Endothelial cell of umbilical vein (primary cell): ENCODE measurements at regions not wholly inside any gene's neighbourhood (a gene's known extent, or its start where the extent isn't known, plus 50 kb on each side); places are given as distances from the start of the nearest gene placed in this dataset.

Source experiments
- BruUV-seq: library from RNA; stranded (reverse); fragments of 400-500 nt; replicated peaks from 2 replicates; lab custom pipeline; 2021; lab: Mats Ljungman, UMichigan
- CTCF ChIA-PET: fragments of 300-600, 350-600 bp; sonication (Branson Sonifier 250); formaldehyde crosslinking; loops from one replicate; lab custom pipeline; 2021; ENCODE audit warnings: antibody characterized with exemption, inconsistent platforms; lab: Charles Lee
- POLR2A ChIA-PET: fragments of 300-600, 350-600 bp; sonication (Branson Sonifier 250); formaldehyde crosslinking; loops from one replicate; lab custom pipeline; 2021; ENCODE audit warnings: antibody characterized with exemption, inconsistent platforms; lab: Charles Lee
- DNase-seq: peaks from one replicate; pipeline ENCODE4 v3.0.0-alpha.2; 2011; ENCODE audit warnings: low read depth, low spot score
- FAIRE-seq: peaks from 2 replicates; lab custom pipeline; 2011; peaks lifted over from hg19 to GRCh38; lab: Jason Lieb, UNC
- H2AFZ ChIP-seq: 2 replicates; pipeline ENCODE4 v1.6.0; 2012; ENCODE audit warnings: low read depth, low read length, control low read depth, inconsistent platforms
- H3K27ac ChIP-seq: 2 replicates; pipeline ENCODE4 v1.5.1; 2011; ENCODE audit warnings: low read depth, mild to moderate bottlenecking, control low read depth, low read length, moderate library complexity; ENCODE audit not compliant: insufficient read depth
- H3K27me3 ChIP-seq, 2 experiments: 2 replicates each; pipeline versions ENCODE4 v1.6.0 to v1.6.1; 2011; ENCODE audit warnings: low read length in 2 of 2, mixed read lengths in 1 of 2; ENCODE audit not compliant: control insufficient read depth in 2 of 2, insufficient read depth in 2 of 2
- H3K36me3 ChIP-seq, 2 experiments: 2 replicates in 1 of 2; 3 replicates in 1 of 2; pipeline ENCODE4 v1.5.1; 2011; ENCODE audit warnings: low read length in 2 of 2, mild to moderate bottlenecking in 1 of 2, moderate library complexity in 1 of 2; ENCODE audit not compliant: control insufficient read depth in 2 of 2, insufficient read depth in 2 of 2; ENCODE audit errors: extremely low read depth in 1 of 2
- H3K4me1 ChIP-seq: 3 replicates; pipeline ENCODE4 v1.5.1; 2011; ENCODE audit warnings: mild to moderate bottlenecking, low read length; ENCODE audit not compliant: control insufficient read depth, insufficient read depth; ENCODE audit errors: extremely low read depth
- H3K4me2 ChIP-seq: 2 replicates; pipeline ENCODE4 v1.6.1; 2011; ENCODE audit warnings: low read length, control low read depth, mixed read lengths; ENCODE audit not compliant: insufficient read depth
- H3K4me3 ChIP-seq, 3 experiments: fragments of 200-600 bp in 1 of 3; sonication (generic), shearing (Covaris generic) in 1 of 3; replicated peaks in 1 of 3; 2 replicates each; pipeline ENCODE4 v1.5.1; 2011 to 2016; ENCODE audit warnings: control low read depth in 3 of 3, low read length in 3 of 3, mild to moderate bottlenecking in 2 of 3, inconsistent platforms in 1 of 3, low read depth in 1 of 3, moderate library complexity in 1 of 3; ENCODE audit not compliant: insufficient read depth in 1 of 3
- H3K79me2 ChIP-seq: 2 replicates; pipeline ENCODE4 v1.6.0; 2012; ENCODE audit warnings: low read length, inconsistent platforms; ENCODE audit not compliant: control insufficient read depth, insufficient read depth
- H3K9ac ChIP-seq: replicated peaks from 2 replicates; pipeline ENCODE3; 2011; ENCODE audit warnings: low read length, control low read depth; ENCODE audit not compliant: insufficient read depth; ENCODE audit errors: extremely low read depth
- H3K9me1 ChIP-seq: replicated peaks from 3 replicates; pipeline ENCODE4 v1.6.0; 2011; ENCODE audit warnings: mild to moderate bottlenecking, low read length; ENCODE audit not compliant: control insufficient read depth, insufficient read depth; ENCODE audit errors: extremely low read depth
- H3K9me3 ChIP-seq: replicated peaks from 2 replicates; pipeline ENCODE4 v1.5.1; 2012; ENCODE audit warnings: low read length, inconsistent platforms; ENCODE audit not compliant: control insufficient read depth, insufficient read depth
- H4K20me1 ChIP-seq: replicated peaks from 2 replicates; pipeline ENCODE3; 2011; ENCODE audit warnings: mild to moderate bottlenecking, low read length; ENCODE audit not compliant: control insufficient read depth, insufficient read depth; ENCODE audit errors: extremely low read depth
- EZH2 ChIP-seq: IDR thresholded peaks from 2 replicates; pipeline ENCODE4 v1.6.1; 2012; ENCODE audit warnings: borderline replicate concordance, low read depth, mild to moderate bottlenecking, moderate library complexity, low read length, inconsistent platforms; ENCODE audit not compliant: severe bottlenecking
- FOS ChIP-seq: IDR thresholded peaks from 2 replicates; pipeline ENCODE4 v1.6.1; 2011; ENCODE audit warnings: mild to moderate bottlenecking, low read length, moderate library complexity, borderline replicate concordance; ENCODE audit not compliant: insufficient read depth
- GATA2 ChIP-seq: IDR thresholded peaks from 2 replicates; pipeline ENCODE4 v1.7.0; 2011; ENCODE audit warnings: low read depth, mild to moderate bottlenecking, moderate library complexity, mixed read lengths, low read length; ENCODE audit not compliant: insufficient read length, insufficient read depth
- JUN ChIP-seq: IDR thresholded peaks from 2 replicates; pipeline ENCODE4 v1.6.1; 2011; ENCODE audit warnings: borderline replicate concordance, low read depth; ENCODE audit not compliant: insufficient read length, insufficient read depth
- MYC ChIP-seq: IDR thresholded peaks from one replicate; pipeline ENCODE4 v1.6.1; 2011; ENCODE audit warnings: mild to moderate bottlenecking, low read depth, low read length
- POLR2A ChIP-seq: IDR thresholded peaks from 2 replicates; pipeline ENCODE4 v1.6.1; 2012; ENCODE audit warnings: low read depth, mild to moderate bottlenecking, control low read depth, low read length
- POLR2AphosphoS5 ChIP-seq: IDR thresholded peaks from 2 replicates; pipeline ENCODE4 v1.6.1; 2012; ENCODE audit warnings: low read depth, mild to moderate bottlenecking, control low read depth, low read length, moderate library complexity; ENCODE audit not compliant: insufficient read depth
- dilution Hi-C: fragments of 300-500 bp; cut with MboI; formaldehyde crosslinking; loops from one replicate; pipeline ENCODE4 v1.15.0; 2019; ENCODE audit warnings: low sequenced_read_pairs; ENCODE audit not compliant: extremely low pct_ligation_motif_present
- intact Hi-C: fragments of 100-400 bp; cut with micrococcal nuclease; formaldehyde crosslinking; loops from one replicate; pipeline ENCODE4 v1.10.0; 2022
- TF ChIP-seq, protein P1 (sequence below), 2 donors: IDR thresholded peaks; 1 replicate in 1 of 2; 2 replicates in 1 of 2; pipeline ENCODE4 v1.5.1; 2011; ENCODE audit warnings: low read length in 2 of 2, mild to moderate bottlenecking in 2 of 2, moderate library complexity in 2 of 2, control low read depth in 1 of 2, inconsistent platforms in 1 of 2, low read depth in 1 of 2; ENCODE audit not compliant: insufficient read depth in 1 of 2; ENCODE audit errors: extremely low read depth in 1 of 2
- TF ChIP-seq, protein P2 (sequence below): IDR thresholded peaks from 2 replicates; pipeline ENCODE4 v1.6.1; 2011; ENCODE audit not compliant: insufficient read depth, insufficient read length

DNA sequence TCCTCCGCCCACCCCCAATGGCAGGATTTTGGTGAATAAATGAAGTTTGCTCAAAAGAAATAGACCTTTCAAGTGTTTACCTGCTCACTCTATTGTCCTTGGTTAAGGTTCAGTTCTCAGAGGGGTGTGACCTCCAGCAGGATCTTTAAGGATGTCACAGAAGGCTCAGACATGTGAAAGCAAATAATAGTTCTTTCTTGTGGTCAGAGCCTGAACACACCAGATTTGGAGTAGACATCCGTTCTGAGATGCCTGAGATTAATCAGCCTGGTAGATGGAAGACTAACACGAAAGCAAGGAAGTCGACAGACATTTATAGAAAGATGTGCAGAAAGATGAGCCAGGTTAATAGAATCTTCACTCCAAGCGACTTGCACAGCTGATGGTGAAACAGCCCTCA lies 557.9 kb upstream of the CDH11 start:
- Histone ChIP-seq H3K36me3 (no peaks in the 10 kb centered on the region), H3K9me3 (no peaks in the 10 kb centered on the region), H3K9ac (no peak overlapping the region), H3K4me1 (no peaks in the 10 kb centered on the region), H4K20me1 (no peaks in the 10 kb centered on the region), H2AFZ (no peak overlapping the region), H3K27me3 (peaks cover 0 to 2% of the 10 kb centered on the region in 2 experiments), H3K27ac (no peak overlapping the region), H3K4me2 (no peak overlapping the region), H3K79me2 (no peaks in the 10 kb centered on the region), H3K4me3 (no peak overlapping the region), H3K9me1 (no peaks in the 10 kb centered on the region)
- CTCF ChIA-PET: no interaction called here
- TF ChIP-seq GATA2: no peak
- DNase-seq: no peak
- BruUV-seq: no TSS peak
- no peak for FAIRE-seq
- POLR2A ChIA-PET: no interaction called here
- dilution Hi-C loops (no loop called here), intact Hi-C loops (no loop called here)

DNA sequence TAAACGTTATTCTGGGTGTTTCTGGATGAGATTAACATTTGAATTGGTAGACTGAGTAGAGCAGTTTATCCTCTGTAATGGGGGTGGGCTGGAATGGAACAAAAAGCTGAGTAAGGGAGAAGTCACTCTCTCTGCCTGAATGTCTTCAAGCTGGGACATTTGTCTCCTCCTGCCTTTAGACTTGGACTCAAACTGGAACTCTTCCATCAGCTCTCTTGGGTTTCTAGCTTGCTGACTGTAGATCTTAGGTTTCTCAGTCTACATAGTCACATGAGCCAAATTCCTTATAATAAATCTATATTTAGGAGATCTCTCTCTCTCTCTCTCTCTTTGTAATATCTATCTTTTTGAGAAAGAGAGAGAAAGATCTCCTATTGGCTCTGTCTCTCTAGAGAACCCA lies 553.3 kb upstream of the CDH11 start:
- ChIA-PET POLR2A (no interaction called here), CTCF (no interaction called here)
- TF ChIP-seq, protein P1, sequence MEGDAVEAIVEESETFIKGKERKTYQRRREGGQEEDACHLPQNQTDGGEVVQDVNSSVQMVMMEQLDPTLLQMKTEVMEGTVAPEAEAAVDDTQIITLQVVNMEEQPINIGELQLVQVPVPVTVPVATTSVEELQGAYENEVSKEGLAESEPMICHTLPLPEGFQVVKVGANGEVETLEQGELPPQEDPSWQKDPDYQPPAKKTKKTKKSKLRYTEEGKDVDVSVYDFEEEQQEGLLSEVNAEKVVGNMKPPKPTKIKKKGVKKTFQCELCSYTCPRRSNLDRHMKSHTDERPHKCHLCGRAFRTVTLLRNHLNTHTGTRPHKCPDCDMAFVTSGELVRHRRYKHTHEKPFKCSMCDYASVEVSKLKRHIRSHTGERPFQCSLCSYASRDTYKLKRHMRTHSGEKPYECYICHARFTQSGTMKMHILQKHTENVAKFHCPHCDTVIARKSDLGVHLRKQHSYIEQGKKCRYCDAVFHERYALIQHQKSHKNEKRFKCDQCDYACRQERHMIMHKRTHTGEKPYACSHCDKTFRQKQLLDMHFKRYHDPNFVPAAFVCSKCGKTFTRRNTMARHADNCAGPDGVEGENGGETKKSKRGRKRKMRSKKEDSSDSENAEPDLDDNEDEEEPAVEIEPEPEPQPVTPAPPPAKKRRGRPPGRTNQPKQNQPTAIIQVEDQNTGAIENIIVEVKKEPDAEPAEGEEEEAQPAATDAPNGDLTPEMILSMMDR (IDR thresholded peaks at IDR 0.05; ENCODE audit: extremely low read depth in 1 of 2, insufficient read depth in 1 of 2, low read depth in 1 of 2, low read length in 2 of 2): no peak
- TF ChIP-seq JUN (no peak), MYC (no peak), GATA2 (no peak), POLR2A (no peak), EZH2 (no peak), FOS (no peak), POLR2AphosphoS5 (no peak)
- TF ChIP-seq, protein P2, sequence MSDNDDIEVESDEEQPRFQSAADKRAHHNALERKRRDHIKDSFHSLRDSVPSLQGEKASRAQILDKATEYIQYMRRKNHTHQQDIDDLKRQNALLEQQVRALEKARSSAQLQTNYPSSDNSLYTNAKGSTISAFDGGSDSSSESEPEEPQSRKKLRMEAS: no peak
- intact Hi-C loops (no loop called here), dilution Hi-C loops (no loop called here)
- peaks cover 3% of the 10 kb centered on the region for H3K4me1 ChIP-seq
- H3K9me1 ChIP-seq: no peaks in the 10 kb centered on the region
- no peak overlapping the region for H3K27ac ChIP-seq
- no peak overlapping the region for H3K4me2 ChIP-seq
- H3K9me3 ChIP-seq: no peaks in the 10 kb centered on the region
- H3K4me3 ChIP-seq: no peak overlapping the region
- no peaks in the 10 kb centered on the region for H4K20me1 ChIP-seq
- no peak overlapping the region for H2AFZ ChIP-seq
- DNase-seq (no peak), FAIRE-seq (no peak)
- no peak overlapping the region for H3K9ac ChIP-seq
- no TSS peak for BruUV-seq
- H3K79me2 ChIP-seq: no peaks in the 10 kb centered on the region
- H3K27me3 ChIP-seq: peaks cover 0 to 2% of the 10 kb centered on the region in 2 experiments
- no peaks in the 10 kb centered on the region for H3K36me3 ChIP-seq
